Omental fat pad (tissue), 3 donors: ENCODE measurements at regions not wholly inside any gene's neighbourhood (a gene's known extent, or its start where the extent isn't known, plus 50 kb on each side); places are given as distances from the start of the nearest gene placed in this dataset.

Source experiments
- ATAC-seq: fragments of 150-250 bp; one replicate; pipeline ENCODE4 v1.9.1; 2016; ENCODE audit warnings: mild to moderate bottlenecking, moderate library complexity; ENCODE audit not compliant: low FRiP score
- DNase-seq: peaks from one replicate; pipeline ENCODE4 v3.0.0-alpha.2; 2019; ENCODE audit warnings: low spot score
- CTCF ChIP-seq, 3 donors: fragments of 450-650 bp; IDR thresholded peaks; one replicate each; pipeline ENCODE4 v1.5.1; 2016 to 2017; ENCODE audit warnings: antibody characterized with exemption in 3 of 3, mild to moderate bottlenecking in 3 of 3, moderate library complexity in 2 of 3

- no peak for DNase-seq
- no peak for ATAC-seq
- TF ChIP-seq CTCF (IDR thresholded peaks at IDR 0.05): no peak
These were observed 352.3 kb downstream of the PDGFC start for GRCh38 chr4:156619154-156619934.

- no peak for TF ChIP-seq CTCF (IDR thresholded peaks at IDR 0.05)
- DNase-seq: no peak
- ATAC-seq: no peak
These were observed 356.5 kb downstream of the PDGFC start for GRCh38 chr4:156615066-156615531.

- TF ChIP-seq CTCF (IDR thresholded peaks at IDR 0.05): no peak
- ATAC-seq (no peak), DNase-seq (no peak)
These were observed 357.1 kb downstream of the PDGFC start for GRCh38 chr4:156614536-156614935.

- ATAC-seq (no peak), DNase-seq (no peak)
- TF ChIP-seq CTCF (IDR thresholded peaks at IDR 0.05): no peak
These were observed 362.2 kb downstream of the PDGFC start for GRCh38 chr4:156609421-156609820.

GRCh38 chr4:156608651-156609050 lies 362.9 kb downstream of the PDGFC start:
- DNase-seq (no peak), ATAC-seq (no peak)
- TF ChIP-seq CTCF (IDR thresholded peaks at IDR 0.05): no peak

GRCh38 chr4:156607478-156607857 lies 364.1 kb downstream of the PDGFC start:
- DNase-seq (no peak), ATAC-seq (peak; percentile 23)
- no peak for TF ChIP-seq CTCF (IDR thresholded peaks at IDR 0.05)
